ENCODE measurements at regions not wholly inside any gene's neighbourhood (a gene's known extent, or its start where the extent isn't known, plus 50 kb on each side); places are given as distances from the start of the nearest gene placed in this dataset.

GRCh38 chr12:116455540-116456329 is 103.4 kb upstream of the MAP1LC3B2 start:
- H3K4me3 ChIP-seq (ENCODE audit: low read depth, low read length): no peak overlapping the region
- peak; percentile 32 for DNase-seq (ENCODE audit: low read depth)
- no peak for TF ChIP-seq CTCF (IDR thresholded peaks at IDR 0.05; ENCODE audit: low read depth, low read length)
- TF ChIP-seq MAX (IDR thresholded peaks at IDR 0.05; ENCODE audit: low read depth, low read length): no peak
- no peak for TF ChIP-seq POLR2A (IDR thresholded peaks at IDR 0.05; ENCODE audit: extremely low read depth, insufficient read length)
- no peak for TF ChIP-seq MYC (IDR thresholded peaks at IDR 0.05; ENCODE audit: low read depth, low read length)

GRCh38 chr12:116456330-116457082 is 102.7 kb upstream of the MAP1LC3B2 start:
- no peak for TF ChIP-seq MYC (IDR thresholded peaks at IDR 0.05; ENCODE audit: low read depth, low read length)
- no peak for TF ChIP-seq POLR2A (IDR thresholded peaks at IDR 0.05; ENCODE audit: extremely low read depth, insufficient read length)
- no peak for TF ChIP-seq MAX (IDR thresholded peaks at IDR 0.05; ENCODE audit: low read depth, low read length)
- no peak for TF ChIP-seq CTCF (IDR thresholded peaks at IDR 0.05; ENCODE audit: low read depth, low read length)
- DNase-seq (ENCODE audit: low read depth): no peak
- H3K4me3 ChIP-seq (ENCODE audit: low read depth, low read length): no peak overlapping the region

GRCh38 chr12:116458492-116458891 is 100.7 kb upstream of the MAP1LC3B2 start:
- TF ChIP-seq MYC (IDR thresholded peaks at IDR 0.05; ENCODE audit: low read depth, low read length): no peak
- 0 out of 2 replicates have a peak, but pooled peaks have one; percentile 5 for TF ChIP-seq MAX (IDR thresholded peaks at IDR 0.05; ENCODE audit: low read depth, low read length)
- no peak for TF ChIP-seq POLR2A (IDR thresholded peaks at IDR 0.05; ENCODE audit: extremely low read depth, insufficient read length)
- no peak for TF ChIP-seq CTCF (IDR thresholded peaks at IDR 0.05; ENCODE audit: low read depth, low read length)
- no peak overlapping the region for H3K4me3 ChIP-seq (ENCODE audit: low read depth, low read length)
- no peak for DNase-seq (ENCODE audit: low read depth)

GRCh38 chr12:116459011-116459875 is 99.9 kb upstream of the MAP1LC3B2 start:
- TF ChIP-seq MYC (IDR thresholded peaks at IDR 0.05; ENCODE audit: low read depth, low read length): no peak
- no peak for TF ChIP-seq POLR2A (IDR thresholded peaks at IDR 0.05; ENCODE audit: extremely low read depth, insufficient read length)
- TF ChIP-seq CTCF (IDR thresholded peaks at IDR 0.05; ENCODE audit: low read depth, low read length): no peak
- TF ChIP-seq MAX (IDR thresholded peaks at IDR 0.05; ENCODE audit: low read depth, low read length): no peak
- DNase-seq (ENCODE audit: low read depth): peak; percentile 75
- no peak overlapping the region for H3K4me3 ChIP-seq (ENCODE audit: low read depth, low read length)

GRCh38 chr12:116459916-116460663 is 99.1 kb upstream of the MAP1LC3B2 start:
- no peak for TF ChIP-seq POLR2A (IDR thresholded peaks at IDR 0.05; ENCODE audit: extremely low read depth, insufficient read length)
- no peak for TF ChIP-seq MYC (IDR thresholded peaks at IDR 0.05; ENCODE audit: low read depth, low read length)
- peak; percentile 38 for DNase-seq (ENCODE audit: low read depth)
- no peak overlapping the region for H3K4me3 ChIP-seq (ENCODE audit: low read depth, low read length)
